Ovary (tissue), 3 donors: ENCODE measurements at regions not wholly inside any gene's neighbourhood (a gene's known extent, or its start where the extent isn't known, plus 50 kb on each side); places are given as distances from the start of the nearest gene placed in this dataset.

ENCODE experiments used
- EP300 ChIP-seq: sonication (generic); formaldehyde crosslinking; IDR thresholded peaks from one replicate; pipeline ENCODE4 v1.6.1; 2017; ENCODE audit warnings: antibody characterized with exemption
- POLR2A ChIP-seq: fragments of 450-650 bp; IDR thresholded peaks from one replicate; pipeline ENCODE4 v1.6.1; 2017; ENCODE audit warnings: antibody characterized with exemption, mild to moderate bottlenecking, moderate library complexity
- TF ChIP-seq, protein P1 (sequence below), 3 donors: fragments of 450-650 bp in 2 of 3; fragments of 200-600 bp in 1 of 3; IDR thresholded peaks; one replicate each; pipeline versions ENCODE4 v1.5.1 to v1.8.0; 2016 to 2022; ENCODE audit warnings: antibody characterized with exemption in 3 of 3, mild to moderate bottlenecking in 1 of 3
- donor health status: DM: no; HTN: no; CAD: no.

DNA sequence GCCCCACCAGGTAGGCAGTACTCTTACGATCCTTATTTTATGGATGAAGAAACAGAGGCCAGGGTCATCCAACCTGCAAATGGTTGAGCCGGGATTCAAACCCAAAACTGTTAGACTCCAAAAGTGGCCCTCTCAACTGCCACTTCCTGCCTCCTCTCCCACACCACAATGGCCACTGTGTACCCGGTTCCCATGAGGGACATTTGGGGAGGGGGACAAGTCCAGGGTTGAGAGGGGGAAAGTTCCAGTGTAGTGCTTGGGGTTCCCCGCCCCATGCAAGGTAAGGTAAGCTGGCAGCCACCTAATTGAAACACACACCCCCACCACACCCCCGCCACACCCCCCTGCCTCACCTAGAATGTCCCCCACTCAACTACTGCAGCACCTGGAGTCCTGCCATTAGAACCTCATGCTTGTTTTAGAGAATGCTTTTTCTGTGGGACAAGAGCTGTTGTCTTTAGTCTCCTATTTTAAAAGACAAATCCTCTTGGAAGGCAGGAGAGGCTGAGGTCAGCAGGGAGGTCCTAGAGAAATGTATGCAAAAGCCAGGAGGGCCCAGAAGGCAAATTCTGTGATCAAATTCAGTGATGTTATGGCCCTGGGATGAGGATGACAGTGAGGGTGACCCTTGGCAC lies 145.2 kb downstream of the ZFP36L2 start:
- TF ChIP-seq, protein P1, sequence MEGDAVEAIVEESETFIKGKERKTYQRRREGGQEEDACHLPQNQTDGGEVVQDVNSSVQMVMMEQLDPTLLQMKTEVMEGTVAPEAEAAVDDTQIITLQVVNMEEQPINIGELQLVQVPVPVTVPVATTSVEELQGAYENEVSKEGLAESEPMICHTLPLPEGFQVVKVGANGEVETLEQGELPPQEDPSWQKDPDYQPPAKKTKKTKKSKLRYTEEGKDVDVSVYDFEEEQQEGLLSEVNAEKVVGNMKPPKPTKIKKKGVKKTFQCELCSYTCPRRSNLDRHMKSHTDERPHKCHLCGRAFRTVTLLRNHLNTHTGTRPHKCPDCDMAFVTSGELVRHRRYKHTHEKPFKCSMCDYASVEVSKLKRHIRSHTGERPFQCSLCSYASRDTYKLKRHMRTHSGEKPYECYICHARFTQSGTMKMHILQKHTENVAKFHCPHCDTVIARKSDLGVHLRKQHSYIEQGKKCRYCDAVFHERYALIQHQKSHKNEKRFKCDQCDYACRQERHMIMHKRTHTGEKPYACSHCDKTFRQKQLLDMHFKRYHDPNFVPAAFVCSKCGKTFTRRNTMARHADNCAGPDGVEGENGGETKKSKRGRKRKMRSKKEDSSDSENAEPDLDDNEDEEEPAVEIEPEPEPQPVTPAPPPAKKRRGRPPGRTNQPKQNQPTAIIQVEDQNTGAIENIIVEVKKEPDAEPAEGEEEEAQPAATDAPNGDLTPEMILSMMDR (IDR thresholded peaks at IDR 0.05), result no peak
- TF ChIP-seq EP300, result no peak
- no peak for TF ChIP-seq POLR2A
